GM19397 (cell line): ENCODE measurements at regions not wholly inside any gene's neighbourhood (a gene's known extent, or its start where the extent isn't known, plus 50 kb on each side); places are given as distances from the start of the nearest gene placed in this dataset.
"Not testable (repeated sequence)": the region's sequence is repeated elsewhere in the genome, so short reads cannot be mapped to it uniquely, and the experiment has no call there.

Experiments
- ATAC-seq: cut with Tn5 transposase; IDR thresholded peaks from one replicate; pipeline ENCODE4 v1.9.1; 2021; ENCODE audit warnings: mild to moderate bottlenecking, moderate library complexity; ENCODE audit not compliant: unreplicated experiment

DNA sequence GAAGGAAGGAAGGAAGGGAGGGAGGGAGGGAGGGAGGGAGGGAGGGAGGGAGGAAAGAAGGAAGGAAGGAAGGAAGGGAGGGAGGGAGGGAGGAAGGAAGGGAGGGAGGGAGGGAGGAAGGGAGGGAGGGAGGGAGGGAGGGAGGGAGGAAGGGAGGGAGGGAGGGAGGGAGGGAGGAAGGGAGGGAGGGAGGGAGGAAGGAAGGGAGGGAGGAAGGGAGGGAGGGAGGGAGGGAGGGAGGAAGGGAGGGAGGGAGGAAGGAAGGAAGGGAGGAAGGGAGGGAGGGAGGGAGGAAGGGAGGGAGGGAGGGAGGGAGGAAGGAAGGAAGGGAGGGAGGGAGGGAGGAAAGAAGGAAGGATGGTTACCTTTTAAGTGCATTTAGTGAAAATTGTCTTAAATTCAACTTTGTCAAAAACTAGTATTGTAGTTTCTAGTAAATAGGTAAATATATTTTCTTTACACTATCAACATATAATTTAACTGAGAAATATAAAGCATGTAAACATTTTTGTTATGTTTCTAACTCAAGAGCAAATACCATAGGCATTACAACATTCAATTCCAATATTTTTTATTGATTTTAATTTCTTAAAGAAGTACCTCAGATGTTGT, 776.4 kb upstream of the ADGRL3 start:
- not testable (repeated sequence) for ATAC-seq

DNA sequence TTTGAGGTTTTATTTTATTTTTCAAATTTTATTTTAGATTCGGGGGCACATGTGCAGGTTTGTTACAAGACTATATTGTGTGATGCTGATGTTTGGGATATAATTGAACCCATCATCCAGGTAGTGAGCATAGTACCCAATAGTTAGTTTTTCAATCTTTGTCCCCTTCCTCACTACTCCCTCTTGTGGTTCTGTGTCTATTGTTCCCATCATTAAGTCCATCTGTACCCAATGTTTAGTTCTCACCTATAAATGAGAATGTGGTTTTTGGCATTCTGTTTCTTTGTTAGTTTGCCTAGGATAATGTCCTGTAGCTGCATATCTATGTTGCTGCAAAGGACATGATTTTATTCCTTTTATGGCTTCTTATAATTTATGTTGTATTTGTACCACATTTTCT, 767.2 kb upstream of the ADGRL3 start:
- ATAC-seq: no peak

DNA sequence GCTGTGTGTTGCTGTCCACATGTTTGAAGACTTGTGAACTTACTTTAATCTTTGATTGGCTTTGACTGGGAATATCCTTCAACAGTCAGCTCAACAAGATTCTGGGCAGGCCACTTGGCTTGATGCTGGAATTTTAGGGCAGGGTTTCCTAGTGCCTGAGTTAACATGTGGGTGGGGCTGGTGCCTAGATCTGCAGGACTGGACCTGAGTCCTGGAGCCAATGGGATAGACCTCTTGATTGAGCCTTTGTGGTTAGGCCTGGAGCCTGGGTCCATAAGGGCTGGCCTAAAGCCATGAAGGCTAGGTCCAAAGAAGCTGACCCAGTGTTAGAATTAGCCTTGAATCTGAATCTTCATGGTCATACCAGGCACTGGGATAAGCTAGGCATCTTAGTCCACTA, 757.1 kb upstream of the ADGRL3 start:
- ATAC-seq: no peak

GRCh38 chr4:60443796-60444195, 756.3 kb upstream of the ADGRL3 start:
- ATAC-seq: no peak

DNA sequence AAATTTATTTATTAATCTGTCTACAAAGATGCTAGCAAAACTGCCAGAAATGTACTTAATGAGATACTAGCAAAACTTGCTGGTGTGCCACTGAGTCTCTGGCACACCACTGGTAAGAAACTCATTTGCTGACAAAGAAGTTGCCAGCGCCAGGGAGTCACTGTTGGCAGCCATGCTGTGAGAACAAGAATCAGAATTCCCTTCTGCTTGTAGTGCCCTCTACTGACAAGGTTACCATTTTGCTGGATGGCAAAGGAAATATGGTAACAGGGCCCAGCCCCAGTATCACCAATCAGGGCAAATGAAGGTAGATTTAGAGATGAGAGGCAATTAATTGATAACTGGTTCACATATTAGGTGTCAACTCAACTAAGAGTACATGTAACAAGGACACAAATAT, 750.1 kb upstream of the ADGRL3 start:
- no peak for ATAC-seq

DNA sequence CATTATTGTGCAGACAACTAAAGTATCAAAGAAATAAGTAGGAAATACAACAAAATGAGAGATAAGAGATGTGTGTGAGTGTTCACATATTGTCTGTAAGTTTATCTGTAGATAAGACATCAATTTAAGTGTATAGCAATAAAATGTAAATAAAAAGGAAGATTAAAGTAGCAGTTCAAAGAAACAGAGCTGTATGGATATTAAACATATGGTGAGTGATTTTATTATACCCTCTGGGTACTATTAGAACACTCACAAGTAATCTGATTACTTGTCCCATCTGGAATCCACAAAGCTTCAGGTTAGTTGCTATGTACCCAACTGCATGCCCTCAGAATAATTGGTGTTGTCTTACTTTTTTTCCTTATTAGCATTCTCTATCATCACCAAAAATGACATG, 747.9 kb upstream of the ADGRL3 start:
- no peak for ATAC-seq

DNA sequence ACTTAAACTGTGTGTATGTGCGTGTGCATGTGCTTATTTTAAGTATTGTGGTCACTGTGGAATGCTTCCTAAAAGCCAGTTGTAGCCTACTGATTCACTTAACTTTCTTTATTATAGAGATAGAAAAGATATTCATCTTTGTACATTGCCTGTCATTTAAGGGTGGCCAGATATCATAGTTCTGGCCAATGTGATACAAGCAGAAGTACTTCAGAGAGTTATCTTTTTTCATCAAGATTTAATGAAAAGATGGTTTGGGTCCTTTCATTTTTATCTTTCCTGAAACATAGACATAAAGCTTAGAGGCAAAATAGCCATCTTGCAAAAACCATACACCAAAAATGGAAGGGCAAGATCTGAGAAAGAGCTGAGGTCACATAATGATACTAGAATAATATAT, 744.7 kb upstream of the ADGRL3 start:
- no peak for ATAC-seq

GRCh38 chr4:60461551-60461950, 738.6 kb upstream of the ADGRL3 start:
- ATAC-seq: no peak

DNA sequence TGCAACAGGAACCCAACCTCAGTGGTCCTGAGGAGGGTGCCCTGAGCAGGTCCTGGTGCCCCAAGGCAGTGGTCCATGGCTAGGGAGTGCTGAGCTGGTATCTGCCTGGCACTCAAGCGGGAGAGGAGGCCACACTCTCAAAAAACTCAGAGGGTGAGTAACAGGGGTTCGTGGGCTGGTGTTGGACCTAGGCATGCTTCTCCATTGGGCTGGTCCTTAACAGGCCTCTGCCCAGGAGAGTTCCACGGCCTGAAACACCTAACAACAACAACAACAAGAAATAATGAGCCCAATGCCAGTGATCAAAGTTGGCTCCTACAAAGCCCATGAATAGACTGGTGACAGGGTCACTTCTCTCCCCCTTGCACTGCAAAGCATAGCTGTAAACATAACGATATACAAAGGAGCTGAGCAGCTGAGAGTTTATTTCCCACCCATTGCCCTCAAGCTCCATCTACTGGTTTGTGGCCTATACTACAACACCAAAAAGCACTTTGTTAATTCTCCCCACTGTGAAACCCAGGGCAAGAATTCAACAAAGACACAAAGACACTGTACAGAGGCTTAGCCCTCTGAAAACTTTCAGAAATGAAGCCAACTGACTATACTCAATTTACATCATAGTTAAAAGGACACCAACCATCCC, 736.1 kb upstream of the ADGRL3 start:
- ATAC-seq: no peak

- ATAC-seq: no peak
Observed at GRCh38 chr4:60482921-60483351, 717.2 kb upstream of the ADGRL3 start.

DNA sequence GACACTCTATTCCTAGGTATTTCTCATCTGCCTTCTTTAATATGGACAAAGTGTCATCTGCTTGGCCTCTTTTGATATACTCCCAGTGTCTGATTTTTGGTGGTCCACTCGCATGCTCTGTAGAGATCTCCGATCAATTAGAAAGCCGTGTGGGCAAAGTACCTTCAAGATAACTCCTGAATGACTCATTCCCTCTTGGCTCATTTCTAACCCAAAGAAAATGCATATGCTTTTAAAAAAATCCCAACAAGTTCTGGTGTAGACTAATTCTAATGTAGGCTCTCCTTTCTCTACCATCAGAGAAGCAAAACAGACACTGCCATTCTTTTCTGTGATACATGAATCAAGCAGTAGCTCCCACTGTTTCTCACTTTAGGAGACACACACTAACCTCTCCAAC, 714.9 kb upstream of the ADGRL3 start:
- ATAC-seq: no peak

GRCh38 chr4:60487118-60487761, 712.9 kb upstream of the ADGRL3 start:
- not testable (repeated sequence) for ATAC-seq

GRCh38 chr4:60500810-60501209, 699.3 kb upstream of the ADGRL3 start:
- no peak for ATAC-seq

DNA sequence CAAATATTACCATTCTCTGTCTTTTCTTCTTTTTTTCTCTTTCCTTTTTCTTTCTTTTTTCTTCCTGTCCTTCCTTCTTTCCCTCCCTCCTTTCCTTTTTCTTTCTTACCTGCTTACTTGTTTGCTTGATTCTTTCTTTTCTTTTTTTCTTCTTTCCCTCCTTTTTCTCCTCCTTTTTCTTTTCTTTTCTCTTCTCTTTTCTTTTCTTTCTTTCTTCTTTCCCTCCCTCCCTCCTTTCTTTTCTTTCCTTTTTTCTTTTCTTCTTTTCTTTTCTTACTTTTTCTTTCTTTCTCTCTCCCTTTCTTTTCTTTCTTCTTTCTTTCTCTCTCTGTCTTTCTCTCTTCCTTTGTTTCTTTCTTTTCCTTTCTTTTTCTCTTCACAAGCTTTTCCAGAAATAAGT, 697.4 kb upstream of the ADGRL3 start:
- ATAC-seq: no peak

DNA sequence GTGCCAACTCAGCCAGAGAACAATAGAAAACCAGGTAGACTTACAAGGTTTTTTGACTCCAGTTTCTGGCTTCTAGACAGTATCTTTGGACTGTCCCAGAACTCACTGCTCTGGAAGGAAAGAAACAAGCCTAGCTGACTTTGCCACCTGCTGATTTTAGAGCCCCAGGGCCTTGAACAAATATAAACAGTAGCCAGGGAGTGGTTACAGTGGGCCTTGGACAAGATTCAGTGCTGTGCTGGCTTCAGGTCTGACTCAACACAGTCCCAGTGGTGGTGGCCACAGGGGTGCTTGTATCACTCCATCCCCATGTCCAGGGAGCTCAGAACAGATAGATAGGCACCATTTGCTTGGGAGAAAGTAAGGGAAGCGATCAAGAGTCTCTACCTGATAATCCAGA, 694.1 kb upstream of the ADGRL3 start:
- no peak for ATAC-seq

- ATAC-seq: no peak
Observed at GRCh38 chr4:60522265-60522664, 677.9 kb upstream of the ADGRL3 start.

- ATAC-seq: no peak
Observed at GRCh38 chr4:60531776-60532379, 668.2 kb upstream of the ADGRL3 start.

DNA sequence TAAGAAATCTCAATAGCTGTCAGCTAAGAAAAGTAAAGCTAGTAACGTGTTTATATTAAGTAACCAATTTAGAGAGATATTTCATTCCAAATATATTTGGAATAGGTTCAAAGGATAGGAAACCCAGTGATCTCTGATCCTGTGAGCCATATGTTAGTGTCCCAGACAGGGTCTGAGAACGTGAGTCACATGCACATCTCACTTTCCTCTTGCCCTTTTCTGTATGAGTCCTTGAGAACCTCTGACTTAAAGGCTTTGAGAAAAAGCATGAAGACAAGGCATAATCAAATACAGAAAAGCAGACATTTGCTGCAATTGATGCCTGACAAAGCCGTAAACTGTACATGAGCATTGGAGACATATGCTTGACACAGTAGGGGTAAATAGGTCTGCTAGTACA, 655.1 kb upstream of the ADGRL3 start:
- ATAC-seq: no peak

DNA sequence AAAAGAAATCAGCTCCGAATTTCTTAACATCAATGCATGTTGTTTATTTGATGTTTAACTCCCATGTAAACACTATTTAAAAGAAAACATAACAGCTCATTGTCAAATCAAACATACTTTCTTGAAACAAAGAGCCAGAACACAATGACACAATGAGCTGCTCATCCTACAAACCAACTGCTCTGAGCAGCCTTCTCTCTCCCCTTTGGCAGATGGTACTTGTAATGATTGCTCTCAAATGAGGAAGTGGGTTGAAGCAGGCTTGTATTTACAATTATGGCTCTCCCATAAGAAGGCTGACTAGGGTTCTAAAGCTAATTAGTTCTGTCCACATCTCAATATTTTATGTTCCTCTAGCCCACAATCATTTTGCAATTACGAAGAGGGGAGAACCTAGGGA, 637.8 kb upstream of the ADGRL3 start:
- ATAC-seq: no peak

DNA sequence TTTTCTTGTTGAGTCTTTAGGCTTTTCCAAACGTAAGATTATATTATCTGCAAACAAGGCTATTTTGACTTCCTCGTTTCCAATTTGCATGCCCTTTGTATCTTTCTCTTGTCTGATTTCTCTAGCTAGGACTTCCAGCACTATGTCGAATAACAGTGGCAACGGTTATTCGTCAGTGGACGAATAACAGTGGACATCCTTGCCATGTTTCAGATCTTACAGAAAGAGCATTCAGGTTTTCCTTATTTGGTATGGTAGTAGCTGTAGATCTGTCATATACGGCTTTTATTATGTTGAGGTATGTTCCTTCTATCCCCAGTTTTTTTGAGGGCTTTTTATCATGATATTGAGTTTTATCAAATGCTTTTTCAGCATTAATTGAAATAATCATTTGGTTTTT, 634.6 kb upstream of the ADGRL3 start:
- no peak for ATAC-seq

- ATAC-seq: no peak
Observed at GRCh38 chr4:60575336-60575735, 624.8 kb upstream of the ADGRL3 start.

GRCh38 chr4:60579335-60579734, 620.8 kb upstream of the ADGRL3 start:
- ATAC-seq: no peak
